HCT116 (cell line): ENCODE measurements at regions not wholly inside any gene's neighbourhood (a gene's known extent, or its start where the extent isn't known, plus 50 kb on each side); places are given as distances from the start of the nearest gene placed in this dataset.

Experiments
- ATAC-seq: fragments of 200-7000 bp; cut with Tn5 transposase; 2 replicates; pipeline ENCODE4 v1.9.1; 2020; ENCODE audit warnings: mild to moderate bottlenecking, moderate library complexity
- BruUV-seq: library from RNA; stranded (reverse); fragments of 400-500 nt; replicated peaks from 2 replicates; lab custom pipeline; 2021; lab: Mats Ljungman, UMichigan
- CTCF ChIA-PET: fragments of 300-600 bp; sonication (Branson Sonifier 250); formaldehyde crosslinking; loops from one replicate; lab custom pipeline; 2021; ENCODE audit warnings: antibody characterized with exemption; lab: Charles Lee
- POLR2A ChIA-PET: fragments of 300-600, 350-600 bp; sonication (Branson Sonifier 250); formaldehyde crosslinking; loops from one replicate; lab custom pipeline; 2021; ENCODE audit warnings: antibody characterized with exemption; lab: Charles Lee
- RAD21 ChIA-PET, 2 experiments: fragments of 300-600 bp; sonication (Branson Sonifier 250); formaldehyde crosslinking; loops; one replicate each; lab custom pipeline; 2023; ENCODE audit warnings: low total read pairs in 2 of 2; ENCODE audit not compliant: uncharacterized antibody in 2 of 2, unreplicated experiment in 2 of 2, low non-redundant PET in 1 of 2; lab: Charles Lee
- DNase-seq: peaks from one replicate; pipeline ENCODE4 v3.0.0-alpha.2; 2010; ENCODE audit warnings: low read depth, low spot score
- H2AFZ ChIP-seq: fragments of 200-600 bp; shearing (Covaris generic), sonication (generic); 2 replicates; pipeline ENCODE4 v1.6.1; 2017; ENCODE audit warnings: low read depth, mixed run types, mixed read lengths, antibody characterized with exemption, low read length; ENCODE audit not compliant: poor library complexity, severe bottlenecking
- H3K27ac ChIP-seq: 2 replicates; pipeline ENCODE4 v1.5.1; 2012; ENCODE audit warnings: low read depth, low read length
- H3K27me3 ChIP-seq: fragments of 200-600 bp; sonication (generic); 2 replicates; pipeline ENCODE4 v1.6.1; 2016; ENCODE audit warnings: mixed run types, low read length, mixed read lengths; ENCODE audit not compliant: insufficient read depth
- H3K36me3 ChIP-seq, 2 experiments: fragments of 200-500 bp in 1 of 2; fragments of 200-600 bp in 1 of 2; sonication (Bioruptor generic) in 1 of 2; sonication (generic) in 1 of 2; 2 replicates each; pipeline versions ENCODE4 v1.5.1 to v1.6.1; 2014 to 2016; ENCODE audit warnings: low read length in 2 of 2, inconsistent platforms in 1 of 2, mixed read lengths in 1 of 2, mixed run types in 1 of 2; ENCODE audit not compliant: insufficient read depth in 2 of 2, control insufficient read depth in 1 of 2
- H3K4me1 ChIP-seq, 2 experiments: fragments of 200-600 bp in 1 of 2; sonication (generic) in 1 of 2; 2 replicates each; pipeline versions ENCODE4 v1.5.1 to v1.6.1; 2012 to 2017; ENCODE audit warnings: low read length in 2 of 2, inconsistent platforms in 1 of 2, mild to moderate bottlenecking in 1 of 2, mixed read lengths in 1 of 2, mixed run types in 1 of 2, moderate library complexity in 1 of 2; ENCODE audit not compliant: insufficient read depth in 2 of 2, control insufficient read depth in 1 of 2
- H3K4me2 ChIP-seq: fragments of 200-600 bp; sonication (generic); 2 replicates; pipeline ENCODE4 v1.6.1; 2017; ENCODE audit warnings: mixed run types, low read length, mixed read lengths
- H3K4me3 ChIP-seq, 2 experiments: fragments of 200-600 bp in 1 of 2; sonication (generic) in 1 of 2; replicated peaks in 1 of 2; 2 replicates each; pipeline ENCODE4 v1.5.1; 2011 to 2016; ENCODE audit warnings: low read length in 2 of 2, control low read depth in 1 of 2, low read depth in 1 of 2, mild to moderate bottlenecking in 1 of 2, mixed read lengths in 1 of 2, mixed run types in 1 of 2
- H3K79me2 ChIP-seq: fragments of 200-600 bp; sonication (generic); 2 replicates; pipeline ENCODE4 v1.6.1; 2017; ENCODE audit warnings: mild to moderate bottlenecking, mixed run types, low read length, moderate library complexity, mixed read lengths; ENCODE audit not compliant: insufficient read depth
- H3K9ac ChIP-seq: fragments of 200-600 bp; sonication (generic); 2 replicates; pipeline ENCODE4 v1.6.1; 2016; ENCODE audit warnings: low read length, mixed read lengths
- H3K9me2 ChIP-seq: fragments of 200-600 bp; sonication (generic), shearing (Covaris generic); 2 replicates; pipeline ENCODE4 v1.6.1; 2017; ENCODE audit warnings: mixed run types, mild to moderate bottlenecking, moderate library complexity; ENCODE audit not compliant: insufficient read depth
- H3K9me3 ChIP-seq, 2 experiments: fragments of 200-500 bp in 1 of 2; fragments of 200-600 bp in 1 of 2; sonication (Bioruptor generic) in 1 of 2; sonication (generic) in 1 of 2; 2 replicates each; pipeline ENCODE4 v1.6.1; 2014 to 2017; ENCODE audit warnings: low read length in 2 of 2, mixed read lengths in 2 of 2, inconsistent platforms in 1 of 2, low read depth in 1 of 2, mild to moderate bottlenecking in 1 of 2, mixed run types in 1 of 2, moderate library complexity in 1 of 2; ENCODE audit not compliant: control insufficient read depth in 1 of 2, insufficient read depth in 1 of 2
- H4K20me1 ChIP-seq: fragments of 200-600 bp; sonication (generic), shearing (Covaris generic); 2 replicates; pipeline ENCODE4 v1.6.1; 2017; ENCODE audit warnings: mixed run types, mild to moderate bottlenecking, moderate library complexity; ENCODE audit not compliant: insufficient read depth
- CBX3 ChIP-seq: IDR thresholded peaks from 2 replicates; pipeline ENCODE4 v1.6.1; 2012; ENCODE audit warnings: low read depth
- CEBPB ChIP-seq: IDR thresholded peaks from 2 replicates; pipeline ENCODE4 v1.6.1; 2012; ENCODE audit warnings: low read depth
- EZH2phosphoT487 ChIP-seq: fragments of 200-600 bp; IDR thresholded peaks from 2 replicates; pipeline ENCODE4 v1.6.1; 2018; ENCODE audit warnings: antibody characterized with exemption, borderline replicate concordance
- POLR2A ChIP-seq: IDR thresholded peaks from 2 replicates; pipeline ENCODE4 v1.7.0; 2011; ENCODE audit warnings: borderline replicate concordance; ENCODE audit not compliant: insufficient read depth, insufficient read length; ENCODE audit errors: extremely low read depth
- POLR2AphosphoS5 ChIP-seq: IDR thresholded peaks from 2 replicates; pipeline ENCODE4 v1.6.1; 2011; ENCODE audit warnings: mild to moderate bottlenecking, low read depth, low read length, moderate library complexity
- SIN3A ChIP-seq: IDR thresholded peaks from 2 replicates; pipeline ENCODE4 v1.6.1; 2012; ENCODE audit warnings: low read depth
- SP1 ChIP-seq: IDR thresholded peaks from 2 replicates; pipeline ENCODE4 v1.6.1; 2012; ENCODE audit warnings: low read depth
- YY1 ChIP-seq: IDR thresholded peaks from 2 replicates; pipeline ENCODE4 v1.6.1; 2011; ENCODE audit warnings: low read length, low read depth, moderate library complexity, mild to moderate bottlenecking; ENCODE audit not compliant: insufficient replicate concordance; ENCODE audit errors: extremely low read depth
- intact Hi-C: fragments of 100-400 bp; cut with micrococcal nuclease; formaldehyde crosslinking; loops from 2 replicates; pipeline ENCODE4 v1.10.0; 2022
- TF ChIP-seq, protein P1 (sequence below), 3 experiments: fragments of 200-600 bp in 1 of 3; sonication (generic) in 1 of 3; IDR thresholded peaks in 2 of 3; conservative IDR thresholded peaks in 1 of 3; 2 replicates each; pipeline ENCODE4 v1.5.1; 2012 to 2017; ENCODE audit warnings: low read depth in 2 of 3, low read length in 2 of 3, antibody characterized with exemption in 1 of 3, borderline replicate concordance in 1 of 3, control low read depth in 1 of 3, mild to moderate bottlenecking in 1 of 3, mixed read lengths in 1 of 3, mixed run types in 1 of 3, moderate library complexity in 1 of 3; ENCODE audit not compliant: insufficient read depth in 1 of 3
- TF ChIP-seq, protein P2 (sequence below): IDR thresholded peaks from 2 replicates; pipeline ENCODE4 v1.6.1; 2011; ENCODE audit warnings: mild to moderate bottlenecking, low read length, moderate library complexity; ENCODE audit not compliant: insufficient replicate concordance; ENCODE audit errors: extremely low read depth

DNA sequence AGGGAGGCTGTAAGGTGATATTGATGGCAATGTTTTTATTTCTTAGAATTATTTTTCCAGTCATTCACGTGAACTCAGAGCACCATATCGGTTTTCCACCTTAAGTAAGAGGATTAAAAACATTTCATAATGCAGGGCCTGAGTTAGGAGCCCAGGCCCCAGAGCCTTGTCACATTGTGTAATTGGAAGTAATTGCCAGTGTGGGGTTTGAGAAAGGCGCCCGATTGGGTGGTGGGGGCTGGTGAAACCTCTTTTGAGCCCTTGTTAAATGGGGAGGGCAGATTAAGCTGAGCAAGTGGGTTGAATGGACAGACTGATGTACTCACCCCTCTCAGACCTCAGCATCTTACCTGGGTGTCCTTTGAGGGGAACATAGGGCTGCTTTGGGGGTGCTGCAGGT lies 116.7 kb upstream of the PITX1 start:
- H3K27me3 ChIP-seq, result no peaks in the 10 kb centered on the region
- no peaks in the 10 kb centered on the region for H3K9me3 ChIP-seq
- no peak overlapping the region for H2AFZ ChIP-seq
- no peak overlapping the region for H3K27ac ChIP-seq
- intact Hi-C loops, result no loop called here
- DNase-seq (no peak), ATAC-seq (no peak)
- no peaks in the 10 kb centered on the region for H3K36me3 ChIP-seq
- ChIA-PET CTCF (no interaction called here), RAD21 (no interaction called here), POLR2A (no interaction called here)
- H3K79me2 ChIP-seq, result no peaks in the 10 kb centered on the region
- TF ChIP-seq SIN3A, result no peak
- no peak for TF ChIP-seq SP1
- TF ChIP-seq POLR2A, result no peak
- TF ChIP-seq POLR2AphosphoS5, result no peak
- TF ChIP-seq CEBPB, result no peak
- TF ChIP-seq, protein P1, sequence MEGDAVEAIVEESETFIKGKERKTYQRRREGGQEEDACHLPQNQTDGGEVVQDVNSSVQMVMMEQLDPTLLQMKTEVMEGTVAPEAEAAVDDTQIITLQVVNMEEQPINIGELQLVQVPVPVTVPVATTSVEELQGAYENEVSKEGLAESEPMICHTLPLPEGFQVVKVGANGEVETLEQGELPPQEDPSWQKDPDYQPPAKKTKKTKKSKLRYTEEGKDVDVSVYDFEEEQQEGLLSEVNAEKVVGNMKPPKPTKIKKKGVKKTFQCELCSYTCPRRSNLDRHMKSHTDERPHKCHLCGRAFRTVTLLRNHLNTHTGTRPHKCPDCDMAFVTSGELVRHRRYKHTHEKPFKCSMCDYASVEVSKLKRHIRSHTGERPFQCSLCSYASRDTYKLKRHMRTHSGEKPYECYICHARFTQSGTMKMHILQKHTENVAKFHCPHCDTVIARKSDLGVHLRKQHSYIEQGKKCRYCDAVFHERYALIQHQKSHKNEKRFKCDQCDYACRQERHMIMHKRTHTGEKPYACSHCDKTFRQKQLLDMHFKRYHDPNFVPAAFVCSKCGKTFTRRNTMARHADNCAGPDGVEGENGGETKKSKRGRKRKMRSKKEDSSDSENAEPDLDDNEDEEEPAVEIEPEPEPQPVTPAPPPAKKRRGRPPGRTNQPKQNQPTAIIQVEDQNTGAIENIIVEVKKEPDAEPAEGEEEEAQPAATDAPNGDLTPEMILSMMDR (IDR thresholded peaks at IDR 0.05 in 2 of 3, conservative IDR thresholded peaks at IDR 0.05 in 1 of 3; ENCODE audit: borderline replicate concordance in 1 of 3, insufficient read depth in 1 of 3, low read depth in 2 of 3, low read length in 2 of 3), result no peak
- TF ChIP-seq CBX3, result no peak
- no peak for TF ChIP-seq YY1
- TF ChIP-seq EZH2phosphoT487, result no peak
- TF ChIP-seq, protein P2, sequence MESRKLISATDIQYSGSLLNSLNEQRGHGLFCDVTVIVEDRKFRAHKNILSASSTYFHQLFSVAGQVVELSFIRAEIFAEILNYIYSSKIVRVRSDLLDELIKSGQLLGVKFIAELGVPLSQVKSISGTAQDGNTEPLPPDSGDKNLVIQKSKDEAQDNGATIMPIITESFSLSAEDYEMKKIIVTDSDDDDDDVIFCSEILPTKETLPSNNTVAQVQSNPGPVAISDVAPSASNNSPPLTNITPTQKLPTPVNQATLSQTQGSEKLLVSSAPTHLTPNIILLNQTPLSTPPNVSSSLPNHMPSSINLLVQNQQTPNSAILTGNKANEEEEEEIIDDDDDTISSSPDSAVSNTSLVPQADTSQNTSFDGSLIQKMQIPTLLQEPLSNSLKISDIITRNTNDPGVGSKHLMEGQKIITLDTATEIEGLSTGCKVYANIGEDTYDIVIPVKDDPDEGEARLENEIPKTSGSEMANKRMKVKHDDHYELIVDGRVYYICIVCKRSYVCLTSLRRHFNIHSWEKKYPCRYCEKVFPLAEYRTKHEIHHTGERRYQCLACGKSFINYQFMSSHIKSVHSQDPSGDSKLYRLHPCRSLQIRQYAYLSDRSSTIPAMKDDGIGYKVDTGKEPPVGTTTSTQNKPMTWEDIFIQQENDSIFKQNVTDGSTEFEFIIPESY, result no peak
- no peaks in the 10 kb centered on the region for H3K9me2 ChIP-seq
- H3K4me2 ChIP-seq, result no peak overlapping the region
- no peak overlapping the region for H3K4me3 ChIP-seq
- no peaks in the 10 kb centered on the region for H3K4me1 ChIP-seq
- BruUV-seq, result no TSS peak
- no peaks in the 10 kb centered on the region for H4K20me1 ChIP-seq
- H3K9ac ChIP-seq, result no peak overlapping the region
